ENCODE measurements at regions not wholly inside any gene's neighbourhood (a gene's known extent, or its start where the extent isn't known, plus 50 kb on each side); places are given as distances from the start of the nearest gene placed in this dataset.

GRCh38 chr1:2929335-2929734, 91.9 kb upstream of the ACTRT2 start:
- no peak for TF ChIP-seq CTCF (IDR thresholded peaks at IDR 0.05)
- DNase-seq (ENCODE audit: low spot score) = no peak
- no peak overlapping the region for H3K4me3 ChIP-seq
- no peak overlapping the region for H3K27ac ChIP-seq

- no peak overlapping the region for H3K4me3 ChIP-seq
- no peak for TF ChIP-seq CTCF (IDR thresholded peaks at IDR 0.05)
- no peak overlapping the region for H3K27ac ChIP-seq
- DNase-seq (ENCODE audit: low spot score) = no peak
Observed at GRCh38 chr1:2930016-2930815, 91.1 kb upstream of the ACTRT2 start.

- no peak for TF ChIP-seq CTCF (IDR thresholded peaks at IDR 0.05)
- DNase-seq (ENCODE audit: low spot score) = no peak
- no peak overlapping the region for H3K27ac ChIP-seq
- H3K4me3 ChIP-seq = no peak overlapping the region
Observed at GRCh38 chr1:2930913-2931723, 90.1 kb upstream of the ACTRT2 start.

- H3K4me3 ChIP-seq = no peak overlapping the region
- no peak for TF ChIP-seq CTCF (IDR thresholded peaks at IDR 0.05)
- no peak for DNase-seq (ENCODE audit: low spot score)
- H3K27ac ChIP-seq = no peak overlapping the region
Observed at GRCh38 chr1:2931724-2932401, 89.4 kb upstream of the ACTRT2 start.

GRCh38 chr1:2932671-2933350, 88.5 kb upstream of the ACTRT2 start:
- Histone ChIP-seq H3K4me3 (no peak overlapping the region), H3K27ac (no peak overlapping the region)
- no peak for TF ChIP-seq CTCF (IDR thresholded peaks at IDR 0.05)
- DNase-seq (ENCODE audit: low spot score) = no peak

- DNase-seq (ENCODE audit: low spot score) = no peak
- TF ChIP-seq CTCF (IDR thresholded peaks at IDR 0.05) = no peak
- H3K4me3 ChIP-seq = no peak overlapping the region
- no peak overlapping the region for H3K27ac ChIP-seq
Observed at GRCh38 chr1:2933431-2934155, 87.7 kb upstream of the ACTRT2 start.
